Brain pericyte (primary cell): ENCODE measurements at regions not wholly inside any gene's neighbourhood (a gene's known extent, or its start where the extent isn't known, plus 50 kb on each side); places are given as distances from the start of the nearest gene placed in this dataset.
"Not testable (repeated sequence)": the region's sequence is repeated elsewhere in the genome, so short reads cannot be mapped to it uniquely, and the experiment has no call there.

ENCODE experiments used
- DNase-seq: peaks from one replicate; pipeline ENCODE4 v3.0.0-alpha.2; 2012; ENCODE audit warnings: low read depth, low spot score

- no peak for DNase-seq
Measured at GRCh38 chr4:123216946-123217345, 179.6 kb upstream of the SPRY1 start.

- no peak for DNase-seq
Measured at GRCh38 chr4:123217664-123218063, 178.9 kb upstream of the SPRY1 start.

- no peak for DNase-seq
Measured at GRCh38 chr4:123218981-123219380, 177.6 kb upstream of the SPRY1 start.

- DNase-seq, result no peak
Measured at GRCh38 chr4:123229286-123229685, 167.3 kb upstream of the SPRY1 start.

- no peak for DNase-seq
Measured at GRCh38 chr4:123230061-123230460, 166.5 kb upstream of the SPRY1 start.

DNA sequence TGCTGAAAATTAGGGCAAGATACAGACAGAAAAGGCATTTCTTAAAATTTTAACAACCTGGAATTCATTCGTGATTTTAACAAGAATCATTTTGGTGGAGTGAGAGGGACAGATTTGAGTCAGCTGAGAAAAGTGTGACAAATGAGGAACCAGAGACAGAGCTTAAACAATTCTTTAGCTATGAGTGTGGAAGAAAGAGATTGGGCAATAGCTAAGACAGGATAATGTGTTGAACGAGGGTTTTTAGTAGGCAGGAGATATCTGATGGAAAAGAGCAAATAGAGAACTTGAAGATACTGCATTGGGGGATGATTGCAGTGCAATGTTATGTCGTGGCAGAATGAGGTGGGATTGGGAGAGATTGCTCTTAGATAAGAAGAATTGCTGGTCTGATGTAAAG lies 164.2 kb upstream of the SPRY1 start:
- DNase-seq, result no peak

DNA sequence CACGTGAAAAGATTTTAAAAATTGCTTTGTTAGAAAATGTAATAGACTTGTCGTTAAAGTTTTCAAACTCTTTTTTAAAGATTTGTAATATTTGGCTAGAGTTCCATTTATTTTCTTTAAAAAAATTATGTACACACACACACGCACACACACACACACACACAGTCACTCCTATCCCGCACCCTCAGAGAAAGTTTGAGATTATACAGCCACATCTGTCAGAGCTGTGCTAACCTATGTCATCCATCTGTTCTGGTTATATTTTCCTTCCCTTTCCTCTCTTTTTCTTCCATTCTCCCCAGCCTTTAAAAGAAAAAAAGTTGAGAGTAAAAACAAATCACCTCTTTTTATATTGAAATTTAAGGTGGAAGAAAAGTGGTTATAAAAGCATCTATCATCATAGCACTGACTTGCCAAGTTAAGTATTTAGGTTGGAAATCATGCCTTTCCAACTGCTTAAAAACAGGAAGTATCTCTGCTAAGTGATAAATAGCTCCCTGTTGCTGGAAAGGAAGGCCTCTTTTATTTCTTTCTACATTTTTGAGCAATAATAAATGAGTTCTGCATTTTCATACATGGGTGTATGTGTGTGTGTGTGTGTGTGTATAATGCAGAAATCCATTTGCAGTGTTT lies 163.3 kb upstream of the SPRY1 start:
- no peak for DNase-seq

DNA sequence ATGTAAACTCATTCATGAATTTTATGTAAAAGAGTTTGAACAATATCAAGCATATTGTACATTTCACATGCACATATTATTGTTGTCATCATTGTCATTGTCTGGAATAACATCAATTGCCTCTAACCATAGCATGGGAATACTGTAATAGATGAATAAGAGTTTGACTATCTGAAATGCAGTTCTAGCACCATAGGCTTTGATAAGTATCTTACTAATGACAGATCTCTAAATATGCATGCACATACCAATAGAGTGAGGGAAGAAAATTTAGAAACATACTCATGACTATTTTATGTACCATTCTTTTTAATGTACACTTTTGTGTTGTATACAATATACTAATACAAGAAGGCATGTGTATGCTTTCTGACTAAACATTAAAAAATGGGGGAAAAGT lies 161.6 kb upstream of the SPRY1 start:
- no peak for DNase-seq

DNA sequence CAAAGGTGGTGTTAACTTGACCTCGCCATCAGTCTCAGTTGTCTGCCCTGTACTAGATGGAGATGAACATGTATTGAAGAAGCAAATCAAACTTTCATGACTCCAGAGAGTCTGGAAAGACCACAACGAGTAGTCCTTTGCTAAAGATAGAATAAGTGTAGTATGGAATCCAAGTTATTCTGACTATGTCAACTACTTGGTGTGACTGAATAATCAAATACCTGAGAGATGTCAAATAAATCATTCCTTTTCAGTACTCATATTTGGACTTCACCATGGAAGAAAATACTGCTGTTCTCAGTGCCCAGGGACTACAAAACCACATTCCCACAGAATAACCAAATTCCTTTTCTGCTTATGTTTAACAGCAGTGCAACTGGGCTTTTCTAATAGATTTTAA lies 161.2 kb upstream of the SPRY1 start:
- no peak for DNase-seq

DNA sequence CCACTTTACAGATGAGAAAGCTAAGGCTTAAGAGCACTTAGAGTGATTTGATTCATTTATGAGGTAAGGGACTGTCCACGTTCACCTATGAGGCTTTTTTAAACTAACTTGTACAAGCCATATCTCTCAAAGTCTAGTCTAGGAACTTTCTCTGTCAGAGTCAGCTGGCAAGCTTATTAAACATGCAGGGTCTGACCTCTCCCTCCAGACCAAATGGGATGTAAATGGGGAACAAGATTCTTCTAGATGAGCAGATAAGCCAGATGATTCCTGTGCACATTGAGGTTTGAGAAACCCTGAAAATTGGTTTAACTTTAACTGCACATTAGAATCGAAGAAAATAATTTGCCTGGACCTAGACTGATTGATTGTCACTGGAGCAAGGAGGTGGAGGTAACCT lies 160.0 kb upstream of the SPRY1 start:
- DNase-seq, result no peak

GRCh38 chr4:123240286-123240685 lies 156.3 kb upstream of the SPRY1 start:
- not testable (repeated sequence) for DNase-seq

DNA sequence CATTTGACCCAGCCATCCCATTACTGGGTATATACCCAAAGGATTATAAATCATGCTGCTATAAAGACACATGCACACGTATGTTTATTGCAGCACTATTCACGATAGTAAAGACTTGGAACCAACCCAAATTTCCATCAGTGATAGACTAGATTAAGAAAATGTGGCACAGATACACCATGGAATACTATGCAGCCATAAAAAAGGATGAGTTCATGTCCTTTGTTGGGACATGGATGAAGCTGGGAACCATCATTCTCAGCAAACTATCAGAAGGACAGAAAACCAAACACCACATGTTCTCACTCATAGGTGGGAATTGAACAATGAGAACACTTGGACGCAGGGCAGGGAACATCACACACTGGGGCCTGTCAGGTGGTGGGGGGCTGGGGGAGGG lies 153.4 kb upstream of the SPRY1 start:
- not testable (repeated sequence) for DNase-seq

GRCh38 chr4:123244137-123244536 lies 152.5 kb upstream of the SPRY1 start:
- DNase-seq, result no peak

DNA sequence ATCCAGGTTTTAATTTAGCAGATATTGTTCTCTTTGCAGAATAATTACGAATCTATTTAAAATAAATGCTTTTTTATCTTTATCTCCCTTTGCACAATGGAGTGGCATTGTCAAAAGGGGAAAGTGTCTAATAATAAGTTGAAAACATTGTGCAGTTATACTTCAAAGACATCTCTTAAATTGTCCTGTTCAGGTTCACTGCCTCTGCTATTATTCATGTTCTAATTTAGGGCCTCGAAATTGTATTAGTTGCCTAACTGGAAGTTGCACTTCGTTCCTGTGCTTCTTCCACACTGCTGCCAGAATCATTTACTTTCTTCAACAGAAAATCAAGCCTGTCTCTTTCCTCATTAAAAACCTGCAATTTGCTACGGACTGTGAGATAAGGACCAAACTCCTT lies 150.5 kb upstream of the SPRY1 start:
- DNase-seq, result no peak

DNA sequence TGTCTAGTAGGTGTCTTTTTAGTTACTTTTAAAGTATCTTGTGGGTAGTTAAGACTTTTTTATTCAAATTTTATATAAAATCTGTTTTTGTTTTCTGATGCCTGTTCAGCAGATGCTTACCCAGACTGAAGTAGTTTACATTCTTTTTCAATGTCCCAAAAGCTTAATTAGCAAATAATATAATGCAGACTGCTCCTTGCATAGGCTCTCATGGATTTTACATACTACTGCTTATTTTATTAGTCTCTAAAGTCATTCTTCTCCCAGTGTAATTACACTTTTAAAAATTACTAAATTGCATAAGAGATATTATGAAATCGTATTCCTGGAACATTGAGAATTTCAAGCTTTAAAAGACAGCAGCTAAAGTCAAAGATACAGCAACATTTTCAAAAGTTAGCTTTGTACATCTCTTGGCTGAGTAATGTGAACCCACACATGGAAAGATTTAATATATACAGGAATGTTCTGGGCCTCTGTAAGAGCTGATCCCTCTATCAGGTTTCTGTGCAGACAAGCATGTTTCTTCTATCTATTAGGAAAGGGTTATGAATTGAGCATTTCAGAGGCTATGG lies 148.4 kb upstream of the SPRY1 start:
- no peak for DNase-seq

- DNase-seq, result no peak
Measured at GRCh38 chr4:123249821-123250220, 146.8 kb upstream of the SPRY1 start.

DNA sequence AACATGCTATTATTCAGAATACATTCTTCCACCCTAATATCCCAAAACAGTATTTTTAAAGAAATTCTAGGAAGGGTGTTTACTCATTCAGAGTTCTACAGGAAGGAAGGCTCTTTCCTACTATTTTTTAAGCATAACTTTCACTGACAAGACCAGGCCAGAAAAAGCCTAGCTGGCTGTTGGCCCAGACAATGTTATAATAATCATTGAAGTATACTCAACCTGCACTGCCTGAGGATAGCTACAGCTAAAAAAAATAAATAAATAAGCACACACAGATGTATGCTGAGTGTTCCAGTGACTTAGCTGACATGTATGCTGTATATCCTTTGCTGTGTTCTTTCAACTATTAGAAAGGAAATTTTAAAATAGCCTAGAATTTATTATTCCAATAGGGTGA lies 145.8 kb upstream of the SPRY1 start:
- no peak for DNase-seq

DNA sequence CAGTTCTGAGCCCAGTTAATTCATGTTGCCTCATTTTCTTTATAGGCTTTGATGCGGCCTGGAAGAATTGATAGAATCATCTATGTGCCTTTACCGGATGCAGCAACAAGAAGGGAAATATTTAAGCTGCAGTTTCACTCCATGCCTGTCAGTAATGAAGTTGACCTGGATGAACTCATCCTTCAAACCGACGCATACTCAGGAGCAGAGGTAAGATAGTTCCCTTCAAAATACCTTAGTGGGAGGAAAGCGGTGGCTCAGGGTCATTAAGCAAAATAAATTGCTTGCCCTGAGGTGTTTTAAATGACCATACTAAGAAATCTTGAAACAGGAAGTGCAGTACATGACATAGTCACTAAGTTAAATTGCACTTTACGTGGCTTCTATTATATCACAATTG lies 140.6 kb upstream of the SPRY1 start:
- DNase-seq, result no peak

- DNase-seq, result no peak
Measured at GRCh38 chr4:123256901-123257300, 139.7 kb upstream of the SPRY1 start.

GRCh38 chr4:123257591-123257990 lies 139.0 kb upstream of the SPRY1 start:
- no peak for DNase-seq

DNA sequence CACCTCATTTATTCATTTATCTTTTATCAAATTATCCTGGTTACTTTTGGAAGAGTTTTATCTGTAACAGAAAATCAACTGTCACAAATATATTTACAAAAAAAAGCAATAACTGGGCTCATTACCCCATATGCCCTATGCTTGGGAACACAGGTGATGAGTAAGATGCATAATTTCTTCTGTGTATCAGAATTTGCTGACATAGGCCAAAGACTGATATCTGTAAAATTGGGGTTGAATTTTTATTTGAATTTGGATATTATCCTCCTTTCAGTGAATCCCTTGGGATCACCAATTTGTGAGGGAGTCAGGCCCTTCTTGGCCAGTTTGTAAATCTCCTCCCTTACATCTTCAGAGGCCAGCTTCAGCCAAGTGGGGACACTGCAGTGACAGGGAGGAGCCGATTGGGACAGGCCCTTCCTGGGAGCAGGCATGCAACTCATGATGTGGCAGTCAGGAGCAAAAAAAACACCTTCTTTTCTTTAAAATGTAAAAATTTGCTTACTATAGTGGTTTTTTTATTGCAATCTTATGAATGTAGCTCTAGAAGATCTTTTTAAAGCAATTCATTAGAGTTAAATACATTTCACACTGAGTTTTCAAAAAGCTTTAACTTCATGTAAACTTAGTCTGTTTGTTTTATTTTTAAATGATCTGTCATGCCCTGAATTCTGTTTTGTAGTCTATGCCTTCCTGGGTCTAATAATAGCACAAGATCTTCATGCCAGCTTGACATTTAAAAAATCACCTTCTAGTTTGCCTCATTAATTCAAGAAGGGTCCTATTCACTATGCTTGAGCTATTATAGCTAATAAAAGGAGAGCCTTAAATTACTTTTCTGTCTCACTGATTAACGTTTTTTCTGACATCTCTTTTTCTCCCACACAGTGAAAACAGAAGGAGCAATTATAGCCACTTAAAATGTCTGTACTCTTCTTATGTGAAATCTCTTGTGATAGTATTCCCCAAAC lies 136.6 kb upstream of the SPRY1 start:
- no peak for DNase-seq

GRCh38 chr4:123260653-123261052 lies 135.9 kb upstream of the SPRY1 start:
- no peak for DNase-seq

- no peak for DNase-seq
Measured at GRCh38 chr4:123262080-123262479, 134.5 kb upstream of the SPRY1 start.
